NT2/D1 (cell line): ENCODE measurements at regions not wholly inside any gene's neighbourhood (a gene's known extent, or its start where the extent isn't known, plus 50 kb on each side); places are given as distances from the start of the nearest gene placed in this dataset.

Source experiments
- YY1 ChIP-seq: IDR thresholded peaks from 2 replicates; pipeline ENCODE4 v1.6.1; 2011; ENCODE audit not compliant: insufficient read length, insufficient read depth
- ZNF274 ChIP-seq: IDR thresholded peaks from 2 replicates; pipeline ENCODE4 v1.6.1; 2011; ENCODE audit warnings: mild to moderate bottlenecking, low read depth, low read length

- no peak for TF ChIP-seq YY1
- TF ChIP-seq ZNF274: no peak
Measured at GRCh38 chr7:112882022-112882421, 91.8 kb upstream of the TMEM168 start.
